ENCODE measurements at regions not wholly inside any gene's neighbourhood (a gene's known extent, or its start where the extent isn't known, plus 50 kb on each side); places are given as distances from the start of the nearest gene placed in this dataset.

- Histone ChIP-seq H3K27me3 (ENCODE audit: insufficient read depth, low read length) (peaks cover 40% of the 10 kb centered on the region), H3K9ac (ENCODE audit: low read depth, low read length) (no peak overlapping the region), H3K27ac (ENCODE audit: low read depth, low read length) (no peak overlapping the region), H3K4me1 (ENCODE audit: insufficient read depth, low read length) (peaks cover 22% of the 10 kb centered on the region), H3K9me3 (ENCODE audit: insufficient read depth, low read depth, low read length) (peaks cover 2% of the 10 kb centered on the region; the same call in 1 of the 2 replicates), H3K36me3 (ENCODE audit: insufficient read depth, low read length) (no peaks in the 10 kb centered on the region), H3K4me3 (ENCODE audit: low read length) (no peak overlapping the region)
- 95% methylated on average over 18 of the region's 18 CpGs for WGBS
These were observed 67.3 kb downstream of the ADRA2C start for GRCh38 chr4:3833326-3833989.

- peaks cover 2% of the 10 kb centered on the region; the same call in 1 of the 2 replicates for H3K9me3 ChIP-seq (ENCODE audit: insufficient read depth, low read depth, low read length)
- peaks cover 33% of the 10 kb centered on the region for H3K27me3 ChIP-seq (ENCODE audit: insufficient read depth, low read length)
- no peak overlapping the region for H3K27ac ChIP-seq (ENCODE audit: low read depth, low read length)
- H3K4me3 ChIP-seq (ENCODE audit: low read length), result no peak overlapping the region
- peaks cover 22% of the 10 kb centered on the region for H3K4me1 ChIP-seq (ENCODE audit: insufficient read depth, low read length)
- no peak overlapping the region for H3K9ac ChIP-seq (ENCODE audit: low read depth, low read length)
- H3K36me3 ChIP-seq (ENCODE audit: insufficient read depth, low read length), result no peaks in the 10 kb centered on the region
- WGBS, result 57% methylated on average over 15 of the region's 15 CpGs
These were observed 68.0 kb downstream of the ADRA2C start for GRCh38 chr4:3834186-3834662.

DNA sequence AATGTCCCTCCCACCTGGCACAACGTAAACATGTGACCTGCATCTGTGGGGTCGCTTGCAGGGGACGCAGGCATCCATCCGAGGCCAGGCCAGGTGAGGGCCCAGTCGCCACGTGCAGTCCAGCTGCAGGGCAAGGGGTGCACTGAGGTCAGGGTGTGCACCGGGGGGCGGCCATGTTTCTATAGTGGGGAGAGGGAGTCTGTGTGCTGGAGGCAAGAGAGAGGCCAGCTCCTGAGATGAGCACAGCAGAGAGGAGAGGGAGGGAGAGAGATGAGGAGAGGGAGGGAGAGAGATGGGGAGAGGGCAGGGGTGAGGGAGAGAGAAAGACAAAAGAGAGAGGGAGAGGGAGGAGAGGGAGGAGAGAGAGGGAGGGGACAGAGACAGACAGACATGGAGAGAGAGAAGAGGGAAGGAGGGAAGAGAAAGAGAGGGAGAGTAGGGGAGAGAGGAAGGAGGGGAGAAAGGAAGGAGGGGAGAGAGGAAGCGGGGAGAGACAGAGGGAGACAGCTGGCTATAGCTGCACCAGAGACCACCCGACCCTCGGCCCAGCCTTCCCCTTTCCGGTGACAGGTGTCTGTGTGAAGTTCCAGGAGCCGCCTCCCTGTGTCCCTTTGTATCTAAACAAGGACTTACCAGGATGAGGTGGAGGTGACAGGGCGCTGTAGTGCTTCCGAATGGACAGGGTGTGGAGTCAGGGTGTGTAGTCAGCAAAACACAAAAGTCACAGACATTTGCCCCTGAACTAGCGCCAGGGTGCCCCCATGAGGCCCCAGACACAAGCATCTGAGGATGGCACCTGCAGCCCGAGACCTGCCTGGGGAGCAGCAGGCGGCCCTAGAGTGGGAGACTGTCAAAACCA lies 68.7 kb downstream of the ADRA2C start:
- 53% methylated on average over 18 of the region's 18 CpGs for WGBS

GRCh38 chr4:3835527-3836405 lies 69.6 kb downstream of the ADRA2C start:
- no peak overlapping the region; the same call in 1 of the 2 replicates for H3K27ac ChIP-seq (ENCODE audit: low read depth, low read length)
- H3K4me1 ChIP-seq (ENCODE audit: insufficient read depth, low read length), result peaks cover 11% of the 10 kb centered on the region
- peaks cover 27% of the 10 kb centered on the region for H3K27me3 ChIP-seq (ENCODE audit: insufficient read depth, low read length)
- H3K9me3 ChIP-seq (ENCODE audit: insufficient read depth, low read depth, low read length), result peaks cover 2% of the 10 kb centered on the region; the same call in 1 of the 2 replicates
- WGBS, result 22% methylated on average over 22 of the region's 22 CpGs
- no peaks in the 10 kb centered on the region for H3K36me3 ChIP-seq (ENCODE audit: insufficient read depth, low read length)
- H3K9ac ChIP-seq (ENCODE audit: low read depth, low read length), result no peak overlapping the region
- H3K4me3 ChIP-seq (ENCODE audit: low read length), result no peak overlapping the region

More for the DNA sequence above, 68.7 kb downstream of the ADRA2C start:
- no peak overlapping the region for H3K9ac ChIP-seq (ENCODE audit: low read depth, low read length)
- no peak overlapping the region for H3K4me3 ChIP-seq (ENCODE audit: low read length)
- H3K36me3 ChIP-seq (ENCODE audit: insufficient read depth, low read length), result no peaks in the 10 kb centered on the region
- peaks cover 2% of the 10 kb centered on the region; the same call in 1 of the 2 replicates for H3K9me3 ChIP-seq (ENCODE audit: insufficient read depth, low read depth, low read length)
- no peak overlapping the region for H3K27ac ChIP-seq (ENCODE audit: low read depth, low read length)
- H3K4me1 ChIP-seq (ENCODE audit: insufficient read depth, low read length), result peaks cover 20% of the 10 kb centered on the region
- peaks cover 27% of the 10 kb centered on the region for H3K27me3 ChIP-seq (ENCODE audit: insufficient read depth, low read length)

- no peak overlapping the region; the same call in 1 of the 2 replicates for H3K27ac ChIP-seq (ENCODE audit: low read depth, low read length)
- no peak overlapping the region for H3K4me3 ChIP-seq (ENCODE audit: low read length)
- peaks cover 10% of the 10 kb centered on the region for H3K4me1 ChIP-seq (ENCODE audit: insufficient read depth, low read length)
- 18% methylated on average over 10 of the region's 10 CpGs for WGBS
- H3K27me3 ChIP-seq (ENCODE audit: insufficient read depth, low read length), result peaks cover 27% of the 10 kb centered on the region
- peaks cover 2% of the 10 kb centered on the region; the same call in 1 of the 2 replicates for H3K9me3 ChIP-seq (ENCODE audit: insufficient read depth, low read depth, low read length)
- no peak overlapping the region for H3K9ac ChIP-seq (ENCODE audit: low read depth, low read length)
- H3K36me3 ChIP-seq (ENCODE audit: insufficient read depth, low read length), result no peaks in the 10 kb centered on the region
These were observed 70.2 kb downstream of the ADRA2C start for GRCh38 chr4:3836406-3836755.

DNA sequence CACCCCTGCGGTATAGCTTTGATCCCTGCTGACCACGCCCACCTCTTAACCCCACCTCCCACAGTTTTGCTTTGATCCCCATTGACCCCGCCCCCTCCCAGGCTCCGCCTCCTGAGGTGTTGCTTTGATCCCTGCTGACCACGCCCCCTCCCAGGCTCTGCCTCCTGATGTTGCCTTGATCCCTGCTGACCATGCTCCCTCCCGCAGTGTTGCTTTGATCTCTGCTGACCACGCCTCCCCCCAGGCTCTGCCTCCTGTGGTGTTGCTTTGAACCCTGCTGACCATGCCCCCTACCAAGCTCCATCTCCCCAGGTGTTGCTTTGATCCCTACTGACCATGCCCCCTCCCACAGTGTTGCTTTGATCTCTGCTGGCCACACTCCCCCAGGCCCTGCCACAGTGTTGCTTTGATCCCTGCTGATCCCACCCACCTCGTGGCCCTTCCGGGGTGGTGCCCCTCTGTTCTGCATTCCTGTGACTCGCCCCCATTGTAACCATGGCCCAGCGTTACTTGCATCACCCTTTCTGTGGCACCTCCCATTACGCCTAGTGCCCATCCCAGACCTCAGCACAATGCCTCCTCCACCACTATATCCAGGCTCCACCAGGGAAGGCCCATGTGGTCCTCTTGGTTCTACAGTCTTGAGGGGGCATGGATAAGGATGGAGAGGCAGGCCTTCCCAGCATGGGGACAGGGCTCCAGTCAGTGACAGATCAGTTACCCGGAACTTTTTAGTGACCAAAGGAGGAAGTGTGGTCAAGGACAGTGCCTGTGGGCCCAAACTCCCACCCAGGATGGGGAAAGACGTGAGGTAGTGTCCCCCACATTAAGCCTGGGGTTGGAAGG lies 70.8 kb downstream of the ADRA2C start:
- Histone ChIP-seq H3K4me1 (ENCODE audit: insufficient read depth, low read length) (peaks cover 10% of the 10 kb centered on the region), H3K27ac (ENCODE audit: low read depth, low read length) (no peak overlapping the region)
- WGBS, result 38% methylated on average over 14 of the region's 14 CpGs

DNA sequence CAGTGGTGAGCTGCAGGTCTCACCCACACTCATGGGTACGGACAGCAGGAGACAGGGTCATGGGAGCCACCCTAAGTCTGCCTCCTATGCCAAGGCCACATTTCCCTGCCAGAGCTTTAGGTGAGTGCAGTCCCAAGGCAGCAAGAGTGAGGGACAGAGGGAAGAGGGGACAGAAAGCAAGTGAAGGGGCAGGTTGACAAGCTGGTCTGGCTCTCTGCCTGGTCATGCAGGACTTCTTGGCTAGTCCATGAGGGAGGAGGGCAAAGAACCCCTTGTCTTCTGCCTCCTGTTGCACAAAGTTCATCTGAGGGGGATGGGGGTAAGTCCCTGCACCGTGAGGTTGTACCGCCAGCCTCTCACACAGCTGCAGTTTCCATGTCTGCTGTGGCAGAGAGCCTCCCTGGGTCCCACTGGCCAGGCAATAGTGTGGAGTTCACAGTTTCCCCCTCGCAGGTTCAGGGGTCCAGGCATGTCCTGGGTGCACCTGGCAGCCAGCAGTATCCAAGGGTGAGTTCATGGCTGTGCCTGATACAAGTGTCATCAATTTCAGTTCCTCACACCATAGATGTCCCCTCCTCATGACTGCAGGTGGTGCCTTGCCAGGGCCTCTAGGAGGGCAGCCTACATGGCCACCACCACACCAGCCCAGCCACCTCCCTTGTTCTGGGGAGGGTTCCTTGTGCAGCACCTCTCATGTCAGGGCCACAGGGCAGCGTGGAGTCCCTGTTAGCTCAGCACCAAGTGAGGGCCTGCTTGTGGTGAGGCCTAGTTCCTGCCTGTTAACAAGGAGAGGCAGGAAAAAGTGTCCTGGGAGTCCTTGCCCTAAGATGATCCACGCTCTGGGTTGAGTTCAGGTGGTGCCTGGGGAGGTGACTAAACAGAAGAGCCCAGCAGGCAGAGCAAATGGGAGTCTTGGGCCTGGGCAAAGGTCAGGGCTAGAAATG lies 72.5 kb downstream of the ADRA2C start:
- no peak overlapping the region for H3K9ac ChIP-seq (ENCODE audit: low read depth, low read length)
- no peak overlapping the region for H3K27ac ChIP-seq (ENCODE audit: low read depth, low read length)
- H3K9me3 ChIP-seq (ENCODE audit: insufficient read depth, low read depth, low read length), result peaks cover 2% of the 10 kb centered on the region; the same call in 1 of the 2 replicates
- peaks cover 20% of the 10 kb centered on the region for H3K4me1 ChIP-seq (ENCODE audit: insufficient read depth, low read length)
- 92% methylated on average over 6 of the region's 6 CpGs for WGBS
- no peak overlapping the region for H3K4me3 ChIP-seq (ENCODE audit: low read length)
- no peaks in the 10 kb centered on the region for H3K36me3 ChIP-seq (ENCODE audit: insufficient read depth, low read length)
- H3K27me3 ChIP-seq (ENCODE audit: insufficient read depth, low read length), result peaks cover 19% of the 10 kb centered on the region

More for the DNA sequence above, 70.8 kb downstream of the ADRA2C start:
- Histone ChIP-seq H3K9ac (ENCODE audit: low read depth, low read length) (no peak overlapping the region), H3K27me3 (ENCODE audit: insufficient read depth, low read length) (peaks cover 25% of the 10 kb centered on the region), H3K9me3 (ENCODE audit: insufficient read depth, low read depth, low read length) (peaks cover 2% of the 10 kb centered on the region; the same call in 1 of the 2 replicates), H3K4me3 (ENCODE audit: low read length) (no peak overlapping the region), H3K36me3 (ENCODE audit: insufficient read depth, low read length) (no peaks in the 10 kb centered on the region)

GRCh38 chr4:3845094-3845743 lies 79.0 kb downstream of the ADRA2C start:
- WGBS, result 73% methylated on average over 8 of the region's 8 CpGs
- Histone ChIP-seq H3K36me3 (ENCODE audit: insufficient read depth, low read length) (no peaks in the 10 kb centered on the region), H3K27ac (ENCODE audit: low read depth, low read length) (no peak overlapping the region), H3K9ac (ENCODE audit: low read depth, low read length) (no peak overlapping the region), H3K4me1 (ENCODE audit: insufficient read depth, low read length) (peaks cover 10% of the 10 kb centered on the region; the same call in 1 of the 2 replicates), H3K4me3 (ENCODE audit: low read length) (no peak overlapping the region), H3K27me3 (ENCODE audit: insufficient read depth, low read length) (no peaks in the 10 kb centered on the region), H3K9me3 (ENCODE audit: insufficient read depth, low read depth, low read length) (peaks cover 4% of the 10 kb centered on the region; the same call in 1 of the 2 replicates)

GRCh38 chr4:3845744-3846429 lies 79.7 kb downstream of the ADRA2C start:
- Histone ChIP-seq H3K9ac (ENCODE audit: low read depth, low read length) (no peak overlapping the region), H3K27me3 (ENCODE audit: insufficient read depth, low read length) (no peaks in the 10 kb centered on the region), H3K9me3 (ENCODE audit: insufficient read depth, low read depth, low read length) (peaks cover 10% of the 10 kb centered on the region), H3K4me1 (ENCODE audit: insufficient read depth, low read length) (peaks cover 10% of the 10 kb centered on the region; the same call in 1 of the 2 replicates), H3K36me3 (ENCODE audit: insufficient read depth, low read length) (no peaks in the 10 kb centered on the region), H3K4me3 (ENCODE audit: low read length) (no peak overlapping the region), H3K27ac (ENCODE audit: low read depth, low read length) (no peak overlapping the region)
- WGBS, result 94% methylated on average over 9 of the region's 9 CpGs

Data from HUES64 (cell line).